Cardiac muscle cell (in vitro differentiated cells and primary cell): ENCODE measurements at regions not wholly inside any gene's neighbourhood (a gene's known extent, or its start where the extent isn't known, plus 50 kb on each side); places are given as distances from the start of the nearest gene placed in this dataset.

ENCODE experiments used
- DNase-seq, 2 donors: peaks; one replicate each; pipeline versions ENCODE4 v3.0.0 to v3.0.0-alpha.2; 2010 to 2017; ENCODE audit warnings: low read depth in 1 of 2, low spot score in 1 of 2
- H3K27ac ChIP-seq: fragments of 200-600 bp; sonication (generic); 2 replicates; pipeline ENCODE4 v1.5.1; 2016
- H3K27me3 ChIP-seq: fragments of 200-600 bp; sonication (generic); 2 replicates; pipeline ENCODE4 v1.6.0; 2016; ENCODE audit warnings: control low read depth
- H3K36me3 ChIP-seq: fragments of 200-600 bp; sonication (generic); 2 replicates; pipeline ENCODE4 v1.5.1; 2016; ENCODE audit warnings: control low read depth
- H3K4me1 ChIP-seq: fragments of 200-600 bp; sonication (generic); 2 replicates; pipeline ENCODE4 v1.8.1; 2017; ENCODE audit warnings: low read depth, mild to moderate bottlenecking, mixed run types
- H3K4me3 ChIP-seq: fragments of 200-600 bp; sonication (generic); 2 replicates; pipeline ENCODE4 v1.5.1; 2016; ENCODE audit warnings: mild to moderate bottlenecking
- H3K9me3 ChIP-seq: fragments of 200-600 bp; sonication (generic); 2 replicates; pipeline ENCODE4 v1.5.1; 2017; ENCODE audit warnings: low read depth, mild to moderate bottlenecking, control low read depth
- CTCF ChIP-seq: IDR thresholded peaks from 2 replicates; pipeline ENCODE4 v1.5.1; 2012; ENCODE audit warnings: low read depth, mild to moderate bottlenecking, low read length

GRCh38 chr11:88448131-88448670, 110.7 kb upstream of the CTSC start:
- Histone ChIP-seq H3K4me1 (no peaks in the 10 kb centered on the region), H3K4me3 (no peak overlapping the region), H3K27me3 (no peaks in the 10 kb centered on the region), H3K9me3 (no peaks in the 10 kb centered on the region), H3K27ac (no peak overlapping the region), H3K36me3 (no peaks in the 10 kb centered on the region)
- TF ChIP-seq CTCF: no peak
- DNase-seq: no peak

- no peaks in the 10 kb centered on the region for H3K36me3 ChIP-seq
- no peaks in the 10 kb centered on the region for H3K9me3 ChIP-seq
- no peaks in the 10 kb centered on the region for H3K4me1 ChIP-seq
- no peak for TF ChIP-seq CTCF
- no peak for DNase-seq
- H3K4me3 ChIP-seq: no peak overlapping the region
- no peak overlapping the region for H3K27ac ChIP-seq
- no peaks in the 10 kb centered on the region for H3K27me3 ChIP-seq
Measured at GRCh38 chr11:88447281-88447680, 109.7 kb upstream of the CTSC start.

GRCh38 chr11:88439356-88439755, 101.8 kb upstream of the CTSC start:
- Histone ChIP-seq H3K27me3 (no peaks in the 10 kb centered on the region), H3K9me3 (no peaks in the 10 kb centered on the region), H3K4me1 (no peaks in the 10 kb centered on the region), H3K36me3 (no peaks in the 10 kb centered on the region), H3K4me3 (no peak overlapping the region), H3K27ac (no peak overlapping the region)
- DNase-seq: no peak
- TF ChIP-seq CTCF: no peak

GRCh38 chr11:88438721-88439120, 101.2 kb upstream of the CTSC start:
- H3K9me3 ChIP-seq: no peaks in the 10 kb centered on the region
- DNase-seq: no peak
- H3K4me3 ChIP-seq: no peak overlapping the region
- no peak for TF ChIP-seq CTCF
- no peak overlapping the region for H3K27ac ChIP-seq
- H3K27me3 ChIP-seq: no peaks in the 10 kb centered on the region
- no peaks in the 10 kb centered on the region for H3K4me1 ChIP-seq
- H3K36me3 ChIP-seq: no peaks in the 10 kb centered on the region

GRCh38 chr11:88435415-88435814, 97.9 kb upstream of the CTSC start:
- no peak for TF ChIP-seq CTCF
- Histone ChIP-seq H3K27me3 (no peaks in the 10 kb centered on the region), H3K27ac (no peak overlapping the region), H3K9me3 (no peaks in the 10 kb centered on the region), H3K36me3 (no peaks in the 10 kb centered on the region), H3K4me3 (no peak overlapping the region), H3K4me1 (no peaks in the 10 kb centered on the region)
- no peak for DNase-seq
